RPMI8226 (cell line): ENCODE measurements at regions not wholly inside any gene's neighbourhood (a gene's known extent, or its start where the extent isn't known, plus 50 kb on each side); places are given as distances from the start of the nearest gene placed in this dataset.
"Not testable (repeated sequence)": the region's sequence is repeated elsewhere in the genome, so short reads cannot be mapped to it uniquely, and the experiment has no call there.

Source experiments
- DNase-seq: peaks from one replicate; pipeline ENCODE4 v3.0.0-alpha.2; 2015

GRCh38 chr12:95358111-95359083 is 115.6 kb upstream of the METAP2 start:
- DNase-seq = peak; percentile 46

GRCh38 chr12:95365912-95366311 is 108.0 kb upstream of the METAP2 start:
- DNase-seq = no peak

GRCh38 chr12:95368931-95369330 is 105.0 kb upstream of the METAP2 start:
- DNase-seq = no peak

GRCh38 chr12:95371571-95371970 is 102.4 kb upstream of the METAP2 start:
- no peak for DNase-seq

- DNase-seq = not testable (repeated sequence)
These were observed 94.5 kb upstream of the METAP2 start for GRCh38 chr12:95379481-95379880.

- DNase-seq = not testable (repeated sequence)
These were observed 93.6 kb upstream of the METAP2 start for GRCh38 chr12:95380334-95380733.

GRCh38 chr12:95380997-95381786 is 92.8 kb upstream of the METAP2 start:
- DNase-seq = no peak

- not testable (repeated sequence) for DNase-seq
These were observed 90.0 kb upstream of the METAP2 start for GRCh38 chr12:95383920-95384319.

- no peak for DNase-seq
These were observed 89.2 kb upstream of the METAP2 start for GRCh38 chr12:95384785-95385184.

- peak; percentile 28 for DNase-seq
These were observed 88.5 kb upstream of the METAP2 start for GRCh38 chr12:95385246-95386035.

GRCh38 chr12:95386051-95386450 is 87.9 kb upstream of the METAP2 start:
- no peak for DNase-seq

GRCh38 chr12:95388260-95388659 is 85.7 kb upstream of the METAP2 start:
- not testable (repeated sequence) for DNase-seq

GRCh38 chr12:95390192-95390591 is 83.8 kb upstream of the METAP2 start:
- no peak for DNase-seq

- no peak for DNase-seq
These were observed 83.0 kb upstream of the METAP2 start for GRCh38 chr12:95390932-95391331.

- no peak for DNase-seq
These were observed 80.7 kb upstream of the METAP2 start for GRCh38 chr12:95393191-95393790.

GRCh38 chr12:95395696-95396095 is 78.3 kb upstream of the METAP2 start:
- no peak for DNase-seq

- DNase-seq = peak; percentile 81
These were observed 77.0 kb upstream of the METAP2 start for GRCh38 chr12:95396849-95397468.

- no peak for DNase-seq
These were observed 76.4 kb upstream of the METAP2 start for GRCh38 chr12:95397571-95397970.

- DNase-seq = no peak
These were observed 71.9 kb upstream of the METAP2 start for GRCh38 chr12:95402096-95402495.

GRCh38 chr12:95408201-95408600 is 65.8 kb upstream of the METAP2 start:
- DNase-seq = no peak

- DNase-seq = no peak
These were observed 62.9 kb upstream of the METAP2 start for GRCh38 chr12:95411057-95411456.

GRCh38 chr12:95411466-95411865 is 62.5 kb upstream of the METAP2 start:
- no peak for DNase-seq
